OCI-LY3 (cell line): ENCODE measurements at regions not wholly inside any gene's neighbourhood (a gene's known extent, or its start where the extent isn't known, plus 50 kb on each side); places are given as distances from the start of the nearest gene placed in this dataset.

Experiments
- CTCF ChIP-seq: fragments of 200-600, 300-600 bp; sonication (generic); IDR thresholded peaks from 2 replicates; pipeline ENCODE4 v1.5.1; 2014; ENCODE audit warnings: antibody characterized with exemption, low read length, low read depth
- EZH2phosphoT487 ChIP-seq: fragments of 200-600 bp; shearing (Covaris generic); IDR thresholded peaks from 2 replicates; pipeline ENCODE4 v1.6.1; 2018; ENCODE audit warnings: antibody characterized with exemption, mixed run types, low read depth

GRCh38 chr21:27477296-27477695 lies 510.4 kb upstream of the ADAMTS5 start:
- TF ChIP-seq CTCF (no peak), EZH2phosphoT487 (no peak)
